ENCODE measurements at regions not wholly inside any gene's neighbourhood (a gene's known extent, or its start where the extent isn't known, plus 50 kb on each side); places are given as distances from the start of the nearest gene placed in this dataset.

GRCh38 chr10:6343305-6344010 is 140.7 kb downstream of the PFKFB3 start:
- no peaks in the 10 kb centered on the region for H3K27me3 ChIP-seq (replicated peaks; ENCODE audit: insufficient read depth)
- H3K27ac ChIP-seq = no peak overlapping the region
- H2AFZ ChIP-seq = no peak overlapping the region
- no peaks in the 10 kb centered on the region for H3K9me3 ChIP-seq (ENCODE audit: low read depth)
- H3K79me2 ChIP-seq (ENCODE audit: insufficient read depth) = no peaks in the 10 kb centered on the region
- H3K4me3 ChIP-seq = no peak overlapping the region
- TF ChIP-seq EZH2 (IDR thresholded peaks at IDR 0.05; ENCODE audit: insufficient read depth, poor library complexity, severe bottlenecking) (no peak), EZH2phosphoT487 (IDR thresholded peaks at IDR 0.05; ENCODE audit: insufficient read depth, low read depth) (no peak)
- peaks cover 20% of the 10 kb centered on the region for H3K4me1 ChIP-seq (ENCODE audit: insufficient read depth)
- no peak overlapping the region for H3K9ac ChIP-seq
- no peak for DNase-seq
- no peaks in the 10 kb centered on the region for H3K36me3 ChIP-seq (ENCODE audit: low read depth)
- H3F3A ChIP-seq (ENCODE audit: insufficient read depth) = no peaks in the 10 kb centered on the region
- H4K20me1 ChIP-seq (ENCODE audit: insufficient read depth) = no peaks in the 10 kb centered on the region
- no peaks in the 10 kb centered on the region for H3K9me2 ChIP-seq (ENCODE audit: insufficient read depth)
- no peak overlapping the region for H3K4me2 ChIP-seq (ENCODE audit: unreplicated experiment)
- 51 to 57% methylated on average over 7 of the region's 7 CpGs for WGBS, 2 experiments (ENCODE audit: low coverage in 1 of 2, low lambda C conversion rate in 2 of 2, missing lambda C conversion rate in 2 of 2)
- in situ Hi-C loops (cut with MboI) = no loop called here

GRCh38 chr10:6345404-6345803 is 142.7 kb downstream of the PFKFB3 start:
- peaks cover 20% of the 10 kb centered on the region for H3K4me1 ChIP-seq (ENCODE audit: insufficient read depth)
- no peak overlapping the region for H3K4me3 ChIP-seq
- DNase-seq = no peak
- no peaks in the 10 kb centered on the region for H3K9me2 ChIP-seq (ENCODE audit: insufficient read depth)
- TF ChIP-seq EZH2phosphoT487 (IDR thresholded peaks at IDR 0.05; ENCODE audit: insufficient read depth, low read depth) (no peak), EZH2 (IDR thresholded peaks at IDR 0.05; ENCODE audit: insufficient read depth, poor library complexity, severe bottlenecking) (no peak)
- no peaks in the 10 kb centered on the region for H3F3A ChIP-seq (ENCODE audit: insufficient read depth)
- no peak overlapping the region for H3K27ac ChIP-seq
- H3K27me3 ChIP-seq (replicated peaks; ENCODE audit: insufficient read depth) = no peaks in the 10 kb centered on the region
- H3K9ac ChIP-seq = no peak overlapping the region
- H3K36me3 ChIP-seq (ENCODE audit: low read depth) = no peaks in the 10 kb centered on the region
- no peaks in the 10 kb centered on the region for H3K79me2 ChIP-seq (ENCODE audit: insufficient read depth)
- in situ Hi-C loops (cut with MboI) = no loop called here
- H2AFZ ChIP-seq = no peak overlapping the region
- H4K20me1 ChIP-seq (ENCODE audit: insufficient read depth) = no peaks in the 10 kb centered on the region
- H3K9me3 ChIP-seq (ENCODE audit: low read depth) = no peaks in the 10 kb centered on the region
- no peak overlapping the region for H3K4me2 ChIP-seq (ENCODE audit: unreplicated experiment)
- 90 to 100% methylated on average over 1 of the region's 1 CpG for WGBS, 2 experiments (ENCODE audit: low coverage in 1 of 2, low lambda C conversion rate in 2 of 2, missing lambda C conversion rate in 2 of 2)

DNA sequence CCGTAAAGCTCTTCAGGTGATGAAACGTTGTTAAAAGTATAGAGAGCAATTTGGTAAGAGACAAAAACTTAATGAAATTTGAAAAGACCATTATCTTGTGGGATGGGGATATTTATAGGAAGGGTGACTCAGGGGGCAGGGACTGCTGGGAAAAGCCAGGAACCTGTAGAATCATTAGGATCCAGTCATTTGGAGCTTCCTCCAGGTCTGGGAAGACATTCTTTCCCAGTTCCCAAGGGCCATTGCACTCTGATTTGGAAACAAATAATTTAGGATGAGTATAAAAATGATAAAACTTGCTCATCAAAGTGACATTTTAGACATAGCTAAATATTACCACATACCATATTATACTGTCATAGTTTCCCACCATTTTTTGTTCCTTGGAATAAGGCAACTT is 143.9 kb downstream of the PFKFB3 start:
- H4K20me1 ChIP-seq (ENCODE audit: insufficient read depth) = no peaks in the 10 kb centered on the region
- in situ Hi-C loops (cut with MboI) = no loop called here
- TF ChIP-seq EZH2 (IDR thresholded peaks at IDR 0.05; ENCODE audit: insufficient read depth, poor library complexity, severe bottlenecking) (no peak), EZH2phosphoT487 (IDR thresholded peaks at IDR 0.05; ENCODE audit: insufficient read depth, low read depth) (no peak)
- no peaks in the 10 kb centered on the region for H3K9me2 ChIP-seq (ENCODE audit: insufficient read depth)
- no peaks in the 10 kb centered on the region for H3K9me3 ChIP-seq (ENCODE audit: low read depth)
- peaks cover 20% of the 10 kb centered on the region for H3K4me1 ChIP-seq (ENCODE audit: insufficient read depth)
- H3F3A ChIP-seq (ENCODE audit: insufficient read depth) = no peaks in the 10 kb centered on the region
- no peak overlapping the region for H2AFZ ChIP-seq
- no peaks in the 10 kb centered on the region for H3K36me3 ChIP-seq (ENCODE audit: low read depth)
- no peaks in the 10 kb centered on the region for H3K79me2 ChIP-seq (ENCODE audit: insufficient read depth)
- no peak overlapping the region for H3K4me3 ChIP-seq
- 87 to 94% methylated on average over 2 of the region's 2 CpGs for WGBS, 2 experiments (ENCODE audit: low coverage in 1 of 2, low lambda C conversion rate in 2 of 2, missing lambda C conversion rate in 2 of 2)
- peak; percentile 26 for DNase-seq
- H3K4me2 ChIP-seq (ENCODE audit: unreplicated experiment) = no peak overlapping the region
- H3K27ac ChIP-seq = 0 out of 2 replicates have a peak overlapping the region, but pooled peaks have one; percentile 13
- H3K27me3 ChIP-seq (replicated peaks; ENCODE audit: insufficient read depth) = no peaks in the 10 kb centered on the region
- no peak overlapping the region for H3K9ac ChIP-seq

- Histone ChIP-seq H3K27ac (peak overlapping the region; percentile 13), H3K9ac (peak overlapping the region; percentile 42), H3K4me3 (peak overlapping the region; percentile 33; the same call in 1 of the 2 replicates)
These were observed 144.7 kb downstream of the PFKFB3 start for GRCh38 chr10:6347391-6347951.

More at GRCh38 chr10:6347391-6347951, 144.7 kb downstream of the PFKFB3 start:
- H3K36me3 ChIP-seq (ENCODE audit: low read depth) = no peaks in the 10 kb centered on the region
- H3K9me2 ChIP-seq (ENCODE audit: insufficient read depth) = no peaks in the 10 kb centered on the region
- H3K27me3 ChIP-seq (replicated peaks; ENCODE audit: insufficient read depth) = no peaks in the 10 kb centered on the region
- peaks cover 20% of the 10 kb centered on the region for H3K4me1 ChIP-seq (ENCODE audit: insufficient read depth)
- H3K4me2 ChIP-seq (ENCODE audit: unreplicated experiment) = peak overlapping the region; percentile 72
- H3F3A ChIP-seq (ENCODE audit: insufficient read depth) = no peaks in the 10 kb centered on the region
- H3K79me2 ChIP-seq (ENCODE audit: insufficient read depth) = no peaks in the 10 kb centered on the region
- 8 to 10% methylated on average over 13 of the region's 13 CpGs for WGBS, 2 experiments (ENCODE audit: low coverage in 1 of 2, low lambda C conversion rate in 2 of 2, missing lambda C conversion rate in 2 of 2)
- DNase-seq = peak; percentile 74
- TF ChIP-seq EZH2phosphoT487 (IDR thresholded peaks at IDR 0.05; ENCODE audit: insufficient read depth, low read depth) (no peak), EZH2 (IDR thresholded peaks at IDR 0.05; ENCODE audit: insufficient read depth, poor library complexity, severe bottlenecking) (no peak)
- no peaks in the 10 kb centered on the region for H3K9me3 ChIP-seq (ENCODE audit: low read depth)
- H4K20me1 ChIP-seq (ENCODE audit: insufficient read depth) = no peaks in the 10 kb centered on the region
- H2AFZ ChIP-seq = peak overlapping the region; percentile 61
- in situ Hi-C loops (cut with MboI) = no loop called here
